HepG2 (cell line): ENCODE measurements at regions not wholly inside any gene's neighbourhood (a gene's known extent, or its start where the extent isn't known, plus 50 kb on each side); places are given as distances from the start of the nearest gene placed in this dataset.

Source experiments
- ATAC-seq: fragments of 200-7000 bp; cut with Tn5 transposase; 3 replicates; pipeline ENCODE4 v1.9.1; 2020; ENCODE audit warnings: mild to moderate bottlenecking, moderate library complexity
- BruUV-seq: library from RNA; stranded (reverse); fragments of 400-500 nt; replicated peaks from 2 replicates; lab custom pipeline; 2021; lab: Mats Ljungman, UMichigan
- CTCF ChIA-PET: fragments of 300-600 bp; formaldehyde crosslinking; extraction: SDS; loops from one replicate; lab custom pipeline; 2021; ENCODE audit warnings: low total read pairs, inconsistent platforms, low intra/inter-chr PET ratio; lab: Yijun Ruan, JAX
- POLR2A ChIA-PET: fragments of 350-600 bp; sonication (Branson Sonifier 250); formaldehyde crosslinking; loops from one replicate; lab custom pipeline; 2020; ENCODE audit warnings: antibody characterized with exemption, inconsistent platforms; lab: Yijun Ruan, JAX
- DNase-seq: peaks from one replicate; pipeline ENCODE4 v3.0.0-alpha.2; 2015; ENCODE audit warnings: low spot score
- FAIRE-seq: peaks from 3 replicates; lab custom pipeline; 2011; peaks lifted over from hg19 to GRCh38; lab: Jason Lieb, UNC
- H2AFZ ChIP-seq: one replicate; pipeline ENCODE4 v1.6.1; 2011; ENCODE audit warnings: low read length, inconsistent platforms
- H3K27ac ChIP-seq: fragments of 300-600 bp; 3 replicates; pipeline ENCODE4 v1.8.0; 2011; ENCODE audit warnings: mixed run types, mild to moderate bottlenecking, mixed read lengths, low read length, inconsistent platforms; ENCODE audit not compliant: insufficient read depth; ENCODE audit errors: extremely low read length
- H3K27me3 ChIP-seq, 2 experiments: fragments of 200-600 bp in 1 of 2; 2 replicates in 1 of 2; 3 replicates in 1 of 2; pipeline versions ENCODE4 v1.6.0 to v1.8.0; 2011; ENCODE audit warnings: low read length in 2 of 2, mild to moderate bottlenecking in 2 of 2, moderate library complexity in 2 of 2, inconsistent platforms in 1 of 2; ENCODE audit not compliant: insufficient read depth in 2 of 2, control insufficient read depth in 1 of 2
- H3K36me3 ChIP-seq, 2 experiments: fragments of 200-600 bp in 1 of 2; replicated peaks in 1 of 2; 2 replicates in 1 of 2; 3 replicates in 1 of 2; pipeline versions ENCODE4 v1.5.1 to v1.8.0; 2011; ENCODE audit warnings: low read length in 2 of 2, inconsistent platforms in 1 of 2; ENCODE audit not compliant: insufficient read depth in 2 of 2, control insufficient read depth in 1 of 2
- H3K4me1 ChIP-seq: 2 replicates; pipeline ENCODE4 v1.5.1; 2012; ENCODE audit warnings: low read length, inconsistent platforms; ENCODE audit not compliant: insufficient read depth
- H3K4me2 ChIP-seq: 2 replicates; pipeline ENCODE4 v1.6.0; 2011; ENCODE audit warnings: low read depth, low read length, inconsistent platforms
- H3K4me3 ChIP-seq, 3 experiments: fragments of 200-600 bp in 1 of 3; sonication (generic), shearing (Covaris generic) in 1 of 3; replicated peaks in 1 of 3; 2 replicates each; pipeline ENCODE4 v1.5.1; 2011 to 2016; ENCODE audit warnings: low read length in 3 of 3, inconsistent platforms in 2 of 3, low read depth in 2 of 3, mild to moderate bottlenecking in 2 of 3, control low read depth in 1 of 3, mixed read lengths in 1 of 3; ENCODE audit not compliant: insufficient read depth in 1 of 3
- H3K79me2 ChIP-seq: one replicate; pipeline ENCODE4 v1.6.1; 2011; ENCODE audit warnings: low read length, inconsistent platforms; ENCODE audit not compliant: insufficient read depth
- H3K9ac ChIP-seq: 2 replicates; pipeline ENCODE4 v1.6.0; 2011; ENCODE audit warnings: mild to moderate bottlenecking, low read depth, low read length, inconsistent platforms; ENCODE audit not compliant: insufficient read depth
- H3K9me3 ChIP-seq: 2 replicates; pipeline ENCODE4 v1.5.1; 2012; ENCODE audit warnings: mild to moderate bottlenecking, low read length
- H4K20me1 ChIP-seq: 2 replicates; pipeline ENCODE4 v1.6.0; 2011; ENCODE audit warnings: inconsistent platforms, mild to moderate bottlenecking, low read length, moderate library complexity; ENCODE audit not compliant: insufficient read depth
- ATF5 ChIP-seq: sonication (generic); formaldehyde crosslinking; IDR thresholded peaks from 2 replicates; pipeline ENCODE4 v1.4.0; 2020; ENCODE audit warnings: mild to moderate bottlenecking, low read depth, missing genetic modification reagents
- ATRX ChIP-seq: sonication (generic); formaldehyde crosslinking; IDR thresholded peaks from 2 replicates; pipeline ENCODE4 v1.4.0; 2020; ENCODE audit warnings: missing genetic modification reagents, borderline replicate concordance
- FOXO1 ChIP-seq: sonication (generic); formaldehyde crosslinking; IDR thresholded peaks from 2 replicates; pipeline ENCODE4 v1.4.0; 2020; ENCODE audit warnings: missing genetic modification reagents
- HIVEP1 ChIP-seq: sonication (generic); formaldehyde crosslinking; IDR thresholded peaks from 2 replicates; pipeline ENCODE4 v1.4.0; 2020; ENCODE audit warnings: mild to moderate bottlenecking, missing genetic modification reagents
- KDM5B ChIP-seq: sonication (generic); formaldehyde crosslinking; IDR thresholded peaks from 2 replicates; pipeline ENCODE4 v1.4.0; 2020; ENCODE audit warnings: missing genetic modification reagents, mild to moderate bottlenecking, borderline replicate concordance
- PBX2 ChIP-seq: IDR thresholded peaks from 2 replicates; pipeline ENCODE4 v1.6.1; 2016; ENCODE audit warnings: control low read depth
- TEF ChIP-seq: sonication (generic); formaldehyde crosslinking; IDR thresholded peaks from 2 replicates; pipeline ENCODE4 v1.5.0; 2020; ENCODE audit warnings: missing genetic modification reagents
- THAP11 ChIP-seq: IDR thresholded peaks from 2 replicates; pipeline ENCODE4 v1.6.1; 2016; ENCODE audit warnings: missing biosample characterization, missing genetic modification reagents
- ZBTB4 ChIP-seq: sonication (generic); formaldehyde crosslinking; IDR thresholded peaks from 2 replicates; pipeline ENCODE4 v1.4.0; 2020; ENCODE audit warnings: missing genetic modification reagents, mild to moderate bottlenecking, borderline replicate concordance
- ZBTB7B ChIP-seq: sonication (generic); formaldehyde crosslinking; IDR thresholded peaks from 2 replicates; pipeline ENCODE4 v1.4.0; 2020; ENCODE audit warnings: missing genetic modification reagents
- ZFX ChIP-seq: sonication (generic); formaldehyde crosslinking; IDR thresholded peaks from 2 replicates; pipeline ENCODE4 v1.4.0; 2020; ENCODE audit warnings: mild to moderate bottlenecking, low read depth, missing genetic modification reagents, moderate library complexity
- ZNF138 ChIP-seq: sonication (generic); formaldehyde crosslinking; IDR thresholded peaks from 2 replicates; pipeline ENCODE4 v1.5.0; 2020; ENCODE audit warnings: mild to moderate bottlenecking, low read depth, missing genetic modification reagents
- ZNF383 ChIP-seq: sonication (generic); formaldehyde crosslinking; IDR thresholded peaks from 2 replicates; pipeline ENCODE4 v1.4.0; 2020; ENCODE audit warnings: missing genetic modification reagents, mild to moderate bottlenecking, borderline replicate concordance
- WGBS: methylation state at CpG from one replicate; pipeline ENCODE4 v1.1.6; 2017; ENCODE audit warnings: low lambda C conversion rate; 5-methylcytosine and 5-hydroxymethylcytosine counted together
- in situ Hi-C: cut with HindIII; loops from 2 replicates; pipeline ENCODE4 v1.10.0; 2017; ENCODE audit warnings: low pct_unique_long_range_greater_than_20kb; ENCODE audit not compliant: extremely low pct_ligation_motif_present
- intact Hi-C: fragments of 100-400 bp; cut with micrococcal nuclease; formaldehyde crosslinking; loops from one replicate; pipeline ENCODE4 v1.10.0; 2022; ENCODE audit not compliant: unreplicated experiment
- TF ChIP-seq, protein P1 (sequence below): sonication (generic); formaldehyde crosslinking; IDR thresholded peaks from 2 replicates; pipeline ENCODE4 v1.5.0; 2020; ENCODE audit warnings: missing genetic modification reagents, mild to moderate bottlenecking, borderline replicate concordance
- TF ChIP-seq, protein P2 (sequence below): sonication (generic); formaldehyde crosslinking; IDR thresholded peaks from 2 replicates; pipeline ENCODE4 v1.5.0; 2020; ENCODE audit warnings: missing genetic modification reagents

DNA sequence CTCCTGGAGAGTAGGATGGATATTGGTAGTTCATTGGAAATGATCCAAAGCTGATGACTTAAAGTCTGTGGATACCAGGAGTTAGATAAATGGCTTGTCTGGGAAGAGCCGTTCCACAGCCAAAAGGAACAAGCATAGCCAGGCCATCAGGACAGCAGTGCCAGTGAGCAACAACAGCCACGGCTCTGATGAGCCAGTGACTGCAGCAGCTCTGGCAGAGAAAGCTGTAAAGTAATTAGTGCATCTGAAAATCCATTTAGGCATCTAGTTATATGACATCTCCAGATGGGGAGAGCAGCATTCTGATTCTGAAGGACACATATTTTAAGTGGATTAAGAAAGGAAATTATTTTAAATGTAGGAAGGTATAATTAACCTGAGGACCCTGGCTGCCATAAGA is 256.2 kb upstream of the PLXNA2 start:
- TF ChIP-seq ZBTB7B (CRISPR knock-in tag) (no peak), PBX2 (CRISPR knock-in tag) (no peak), FOXO1 (CRISPR knock-in tag) (no peak), ZNF138 (CRISPR knock-in tag) (no peak), ZBTB4 (CRISPR knock-in tag) (no peak), TEF (no peak), HIVEP1 (no peak), KDM5B (CRISPR knock-in tag) (no peak), ATRX (CRISPR knock-in tag) (no peak), ATF5 (CRISPR knock-in tag) (no peak), ZNF383 (CRISPR knock-in tag) (no peak), ZFX (no peak), THAP11 (no peak)
- TF ChIP-seq, protein P1, sequence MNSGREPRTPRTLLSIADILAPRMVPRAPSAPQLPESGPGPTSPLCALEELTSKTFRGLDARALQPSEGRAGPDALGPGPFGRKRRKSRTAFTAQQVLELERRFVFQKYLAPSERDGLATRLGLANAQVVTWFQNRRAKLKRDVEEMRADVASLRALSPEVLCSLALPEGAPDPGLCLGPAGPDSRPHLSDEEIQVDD (CRISPR knock-in tag): no peak
- TF ChIP-seq, protein P2, sequence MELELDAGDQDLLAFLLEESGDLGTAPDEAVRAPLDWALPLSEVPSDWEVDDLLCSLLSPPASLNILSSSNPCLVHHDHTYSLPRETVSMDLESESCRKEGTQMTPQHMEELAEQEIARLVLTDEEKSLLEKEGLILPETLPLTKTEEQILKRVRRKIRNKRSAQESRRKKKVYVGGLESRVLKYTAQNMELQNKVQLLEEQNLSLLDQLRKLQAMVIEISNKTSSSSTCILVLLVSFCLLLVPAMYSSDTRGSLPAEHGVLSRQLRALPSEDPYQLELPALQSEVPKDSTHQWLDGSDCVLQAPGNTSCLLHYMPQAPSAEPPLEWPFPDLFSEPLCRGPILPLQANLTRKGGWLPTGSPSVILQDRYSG (CRISPR knock-in tag): no peak
- TF ChIP-seq, all 625 proteins: peak for 0
- no peak for ATAC-seq
- 3% methylated on average over 2 of the region's 2 CpGs for WGBS
- in situ Hi-C loops: no loop called here
- Histone ChIP-seq H3K4me2 (no peak overlapping the region), H4K20me1 (no peaks in the 10 kb centered on the region), H3K4me3 (no peak overlapping the region), H3K9me3 (no peaks in the 10 kb centered on the region), H3K27me3 (no peaks in the 10 kb centered on the region), H3K4me1 (no peaks in the 10 kb centered on the region), H3K27ac (no peak overlapping the region), H3K79me2 (no peaks in the 10 kb centered on the region), H2AFZ (no peak overlapping the region), H3K36me3 (no peaks in the 10 kb centered on the region), H3K9ac (no peak overlapping the region)
- POLR2A ChIA-PET: no interaction called here
- FAIRE-seq: no peak
- CTCF ChIA-PET: no interaction called here
- BruUV-seq: no TSS peak
- intact Hi-C loops: no loop called here
- DNase-seq: no peak
